Natural killer cell (primary cell): ENCODE measurements at regions not wholly inside any gene's neighbourhood (a gene's known extent, or its start where the extent isn't known, plus 50 kb on each side); places are given as distances from the start of the nearest gene placed in this dataset.

Experiments used
- ATAC-seq, 3 donors: fragments of 150-1000 bp in 2 of 3; fragments of 200-7000 bp in 1 of 3; cut with Tn5 transposase; 1 replicate in 1 of 3; 2 replicates in 2 of 3; pipeline ENCODE4 v1.10.0; 2021; ENCODE audit warnings: mild to moderate bottlenecking in 2 of 3, moderate library complexity in 2 of 3
- DNase-seq, 2 donors: peaks; one replicate each; pipeline versions ENCODE4 v3.0.0 to v3.0.0-alpha.2; 2013 to 2021; ENCODE audit warnings: mixed read lengths in 1 of 2
- H3K27ac ChIP-seq: one replicate; pipeline ENCODE4 v1.5.1; 2013; ENCODE audit warnings: mild to moderate bottlenecking, low read length
- H3K27me3 ChIP-seq: one replicate; pipeline ENCODE4 v1.6.1; 2013; ENCODE audit warnings: low read length; ENCODE audit not compliant: control insufficient read depth, insufficient read depth
- H3K36me3 ChIP-seq: one replicate; pipeline ENCODE4 v1.6.1; 2013; ENCODE audit warnings: low read length; ENCODE audit not compliant: control insufficient read depth, insufficient read depth
- H3K4me1 ChIP-seq: one replicate; pipeline ENCODE4 v1.6.1; 2013; ENCODE audit warnings: low read length; ENCODE audit not compliant: control insufficient read depth, insufficient read depth
- H3K4me3 ChIP-seq: one replicate; pipeline ENCODE4 v1.5.1; 2013; ENCODE audit warnings: low read length
- H3K9me3 ChIP-seq: one replicate; pipeline ENCODE4 v1.6.1; 2013; ENCODE audit warnings: low read length; ENCODE audit not compliant: control insufficient read depth, insufficient read depth
- H3K27ac Mint-ChIP-seq, 2 donors: one replicate each; pipeline ENCODE4 v1.8.0; 2022; ENCODE audit warnings: mild to moderate bottlenecking in 2 of 2, mixed read lengths in 2 of 2, moderate library complexity in 1 of 2
- H3K27me3 Mint-ChIP-seq, 2 donors: one replicate each; pipeline ENCODE4 v1.8.0; 2022; ENCODE audit warnings: low read depth in 2 of 2, mixed read lengths in 2 of 2
- H3K36me3 Mint-ChIP-seq: one replicate; pipeline ENCODE4 v1.8.0; 2022; ENCODE audit warnings: mixed read lengths
- H3K4me1 Mint-ChIP-seq, 2 donors: one replicate each; pipeline ENCODE4 v1.8.0; 2022; ENCODE audit warnings: mixed read lengths in 2 of 2
- H3K4me3 Mint-ChIP-seq: one replicate; pipeline ENCODE4 v1.8.0; 2022; ENCODE audit warnings: mild to moderate bottlenecking, moderate library complexity, mixed read lengths
- H3K9me3 Mint-ChIP-seq, 2 donors: one replicate each; pipeline ENCODE4 v1.8.0; 2022; ENCODE audit warnings: mixed read lengths in 2 of 2
- CTCF ChIP-seq: fragments of 200-600 bp; IDR thresholded peaks from one replicate; pipeline ENCODE4 v1.8.0; 2022; ENCODE audit warnings: antibody characterized with exemption
- WGBS: methylation state at CpG from one replicate; pipeline ENCODE4 v1.1.7; 2013; ENCODE audit warnings: missing lambda C conversion rate; ENCODE audit not compliant: insufficient coverage; 5-methylcytosine and 5-hydroxymethylcytosine counted together
- intact Hi-C: fragments of 100-400 bp; cut with micrococcal nuclease; formaldehyde crosslinking; loops from one replicate; pipeline ENCODE4 v1.14.2; 2022

GRCh38 chr4:189293459-189293858 is 647.2 kb upstream of the FRG1 start:
- H3K27ac Mint-ChIP-seq, result no peak overlapping the region
- Histone ChIP-seq H3K4me1 (no peaks in the 10 kb centered on the region), H3K9me3 (no peaks in the 10 kb centered on the region), H3K27me3 (no peaks in the 10 kb centered on the region), H3K36me3 (no peaks in the 10 kb centered on the region), H3K27ac (no peak overlapping the region), H3K4me3 (no peak overlapping the region)
- H3K9me3 Mint-ChIP-seq, result peaks cover 6% of the 10 kb centered on the region in 2 donors
- no peak overlapping the region for H3K4me3 Mint-ChIP-seq
- WGBS, result 36% methylated on average over 2 of the region's 3 CpGs
- ATAC-seq (no peak), DNase-seq (no peak)
- H3K4me1 Mint-ChIP-seq, result no peaks in the 10 kb centered on the region
- intact Hi-C loops, result no loop called here
- no peaks in the 10 kb centered on the region for H3K27me3 Mint-ChIP-seq
- H3K36me3 Mint-ChIP-seq, result peaks cover 8% of the 10 kb centered on the region
- no peak for TF ChIP-seq CTCF

- Mint-ChIP-seq H3K36me3 (peaks cover 8% of the 10 kb centered on the region), H3K27me3 (no peaks in the 10 kb centered on the region), H3K27ac (no peak overlapping the region), H3K9me3 (peaks cover 6 to 9% of the 10 kb centered on the region in 2 donors), H3K4me1 (no peaks in the 10 kb centered on the region), H3K4me3 (no peak overlapping the region)
- Histone ChIP-seq H3K36me3 (no peaks in the 10 kb centered on the region), H3K27me3 (no peaks in the 10 kb centered on the region), H3K4me3 (no peak overlapping the region), H3K4me1 (no peaks in the 10 kb centered on the region), H3K27ac (no peak overlapping the region), H3K9me3 (no peaks in the 10 kb centered on the region)
- ATAC-seq (no peak), DNase-seq (no peak)
- intact Hi-C loops, result no loop called here
- no peak for TF ChIP-seq CTCF
- 83% methylated on average over 3 of the region's 3 CpGs for WGBS
These were observed 646.1 kb upstream of the FRG1 start for GRCh38 chr4:189294574-189294973.

GRCh38 chr4:189299706-189300105 is 641.0 kb upstream of the FRG1 start:
- H3K4me1 Mint-ChIP-seq, result no peaks in the 10 kb centered on the region
- Histone ChIP-seq H3K4me1 (no peaks in the 10 kb centered on the region), H3K27me3 (no peaks in the 10 kb centered on the region), H3K9me3 (peaks cover 2% of the 10 kb centered on the region), H3K4me3 (no peak overlapping the region), H3K36me3 (no peaks in the 10 kb centered on the region), H3K27ac (no peak overlapping the region)
- peaks cover 8% of the 10 kb centered on the region for H3K36me3 Mint-ChIP-seq
- intact Hi-C loops, result no loop called here
- peaks cover 9 to 16% of the 10 kb centered on the region in 2 donors for H3K9me3 Mint-ChIP-seq
- H3K27me3 Mint-ChIP-seq, result no peaks in the 10 kb centered on the region
- WGBS, result 68% methylated on average over 5 of the region's 5 CpGs
- no peak for TF ChIP-seq CTCF
- H3K4me3 Mint-ChIP-seq, result no peak overlapping the region
- ATAC-seq, result no peak
- no peak overlapping the region for H3K27ac Mint-ChIP-seq
- no peak for DNase-seq

- peaks cover 8% of the 10 kb centered on the region for H3K36me3 Mint-ChIP-seq
- H3K27me3 Mint-ChIP-seq, result no peaks in the 10 kb centered on the region
- 88% methylated on average over 9 of the region's 9 CpGs for WGBS
- ATAC-seq (no peak), DNase-seq (no peak)
- intact Hi-C loops, result no loop called here
- Histone ChIP-seq H3K4me3 (no peak overlapping the region), H3K27me3 (no peaks in the 10 kb centered on the region), H3K36me3 (no peaks in the 10 kb centered on the region), H3K27ac (no peak overlapping the region), H3K4me1 (no peaks in the 10 kb centered on the region), H3K9me3 (peaks cover 2% of the 10 kb centered on the region)
- peaks cover 8 to 17% of the 10 kb centered on the region in 2 donors for H3K9me3 Mint-ChIP-seq
- no peak for TF ChIP-seq CTCF
- no peaks in the 10 kb centered on the region for H3K4me1 Mint-ChIP-seq
- no peak overlapping the region for H3K4me3 Mint-ChIP-seq
- no peak overlapping the region for H3K27ac Mint-ChIP-seq
These were observed 639.0 kb upstream of the FRG1 start for GRCh38 chr4:189301692-189302091.
